H1 (cell line): ENCODE measurements at regions not wholly inside any gene's neighbourhood (a gene's known extent, or its start where the extent isn't known, plus 50 kb on each side); places are given as distances from the start of the nearest gene placed in this dataset.

Source experiments
- BCL11A ChIP-seq, 2 experiments: IDR thresholded peaks; one replicate each; pipeline ENCODE4 v1.6.1; 2011; ENCODE audit warnings: low read depth in 2 of 2, low read length in 2 of 2, mild to moderate bottlenecking in 2 of 2
- EGR1 ChIP-seq: IDR thresholded peaks from 2 replicates; pipeline ENCODE4 v1.6.1; 2011; ENCODE audit warnings: low read depth, low read length, borderline replicate concordance
- EP300 ChIP-seq, 2 experiments: IDR thresholded peaks; 1 replicate in 1 of 2; 2 replicates in 1 of 2; pipeline ENCODE4 v1.6.1; 2011 to 2012; ENCODE audit warnings: low read depth in 2 of 2, low read length in 2 of 2, mild to moderate bottlenecking in 2 of 2, borderline replicate concordance in 1 of 2, inconsistent platforms in 1 of 2, moderate library complexity in 1 of 2
- HDAC2 ChIP-seq, 2 experiments: fragments of 300-600 bp in 1 of 2; sonication (generic) in 1 of 2; IDR thresholded peaks; 2 replicates each; pipeline ENCODE4 v1.6.1; 2011 to 2012; ENCODE audit warnings: low read depth in 2 of 2, low read length in 2 of 2, mild to moderate bottlenecking in 2 of 2, moderate library complexity in 2 of 2, borderline replicate concordance in 1 of 2, inconsistent platforms in 1 of 2
- KDM5A ChIP-seq: fragments of 200-600 bp; IDR thresholded peaks from 2 replicates; pipeline ENCODE4 v1.7.1; 2012; ENCODE audit warnings: mild to moderate bottlenecking, low read length, inconsistent platforms, mixed read lengths
- POLR2A ChIP-seq, 2 experiments: IDR thresholded peaks; 1 replicate in 1 of 2; 2 replicates in 1 of 2; pipeline ENCODE4 v1.6.1; 2011; ENCODE audit warnings: low read depth in 2 of 2, low read length in 2 of 2, mild to moderate bottlenecking in 2 of 2; ENCODE audit errors: control extremely low read depth in 1 of 2
- POLR2AphosphoS5 ChIP-seq: IDR thresholded peaks from 2 replicates; pipeline ENCODE4 v1.6.1; 2011; ENCODE audit warnings: low read depth, low read length
- RAD21 ChIP-seq, 2 experiments: IDR thresholded peaks in 1 of 2; conservative IDR thresholded peaks in 1 of 2; 2 replicates each; pipeline ENCODE4 v1.6.1; 2011; ENCODE audit warnings: low read depth in 2 of 2, low read length in 2 of 2, improper control_type of control experiment in 1 of 2, inconsistent platforms in 1 of 2, mild to moderate bottlenecking in 1 of 2, moderate library complexity in 1 of 2
- SP2 ChIP-seq: IDR thresholded peaks from 2 replicates; pipeline ENCODE4 v1.6.1; 2012; ENCODE audit warnings: mild to moderate bottlenecking, low read length, inconsistent platforms
- TAF1 ChIP-seq: IDR thresholded peaks from 2 replicates; pipeline ENCODE4 v1.6.1; 2011; ENCODE audit warnings: mild to moderate bottlenecking, low read depth, low read length
- ZNF274 ChIP-seq: IDR thresholded peaks from 2 replicates; pipeline ENCODE4 v1.7.0; 2012; ENCODE audit warnings: low read length, borderline replicate concordance; ENCODE audit errors: extremely low read depth
- TF ChIP-seq, protein P1 (sequence below), 3 experiments: IDR thresholded peaks; 1 replicate in 2 of 3; 2 replicates in 1 of 3; pipeline versions ENCODE4 v1.5.1 to v1.6.1; 2011; ENCODE audit warnings: low read length in 3 of 3, mild to moderate bottlenecking in 3 of 3, inconsistent platforms in 2 of 3, low read depth in 1 of 3, moderate library complexity in 1 of 3; ENCODE audit not compliant: insufficient read depth in 1 of 3; ENCODE audit errors: control extremely low read depth in 1 of 3

DNA sequence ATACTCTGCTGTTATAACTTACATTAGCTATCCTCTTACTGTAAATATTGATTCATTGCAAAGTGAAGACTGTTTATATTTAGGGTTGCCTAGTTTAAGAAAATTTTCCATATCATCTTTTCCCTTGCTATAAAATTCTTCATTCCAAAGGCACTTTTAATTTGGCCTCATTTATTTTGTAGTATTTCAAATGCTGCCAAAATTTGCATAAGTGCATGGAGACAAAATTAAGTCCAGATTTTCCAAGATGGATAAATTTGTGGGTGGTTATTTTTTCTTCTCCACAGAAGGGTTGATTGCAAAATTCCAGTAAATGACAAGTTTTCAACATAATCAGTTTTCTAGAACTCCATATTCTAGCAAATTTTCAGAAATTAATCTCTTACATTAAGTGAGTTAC lies 141.5 kb upstream of the MTAP start:
- TF ChIP-seq KDM5A (no peak), EGR1 (no peak), RAD21 (IDR thresholded peaks at IDR 0.05 in 1 of 2, conservative IDR thresholded peaks at IDR 0.05 in 1 of 2; ENCODE audit: low read depth in 2 of 2, low read length in 2 of 2) (no peak), SP2 (no peak), POLR2AphosphoS5 (no peak), ZNF274 (no peak), BCL11A (IDR thresholded peaks at IDR 0.05; ENCODE audit: low read depth in 2 of 2, low read length in 2 of 2) (no peak), EP300 (IDR thresholded peaks at IDR 0.05; ENCODE audit: borderline replicate concordance in 1 of 2, low read depth in 2 of 2, low read length in 2 of 2) (no peak), POLR2A (IDR thresholded peaks at IDR 0.05; ENCODE audit: control extremely low read depth in 1 of 2, low read depth in 2 of 2, low read length in 2 of 2) (no peak), TAF1 (no peak), HDAC2 (IDR thresholded peaks at IDR 0.05; ENCODE audit: borderline replicate concordance in 1 of 2, low read depth in 2 of 2, low read length in 2 of 2) (no peak)
- TF ChIP-seq, protein P1, sequence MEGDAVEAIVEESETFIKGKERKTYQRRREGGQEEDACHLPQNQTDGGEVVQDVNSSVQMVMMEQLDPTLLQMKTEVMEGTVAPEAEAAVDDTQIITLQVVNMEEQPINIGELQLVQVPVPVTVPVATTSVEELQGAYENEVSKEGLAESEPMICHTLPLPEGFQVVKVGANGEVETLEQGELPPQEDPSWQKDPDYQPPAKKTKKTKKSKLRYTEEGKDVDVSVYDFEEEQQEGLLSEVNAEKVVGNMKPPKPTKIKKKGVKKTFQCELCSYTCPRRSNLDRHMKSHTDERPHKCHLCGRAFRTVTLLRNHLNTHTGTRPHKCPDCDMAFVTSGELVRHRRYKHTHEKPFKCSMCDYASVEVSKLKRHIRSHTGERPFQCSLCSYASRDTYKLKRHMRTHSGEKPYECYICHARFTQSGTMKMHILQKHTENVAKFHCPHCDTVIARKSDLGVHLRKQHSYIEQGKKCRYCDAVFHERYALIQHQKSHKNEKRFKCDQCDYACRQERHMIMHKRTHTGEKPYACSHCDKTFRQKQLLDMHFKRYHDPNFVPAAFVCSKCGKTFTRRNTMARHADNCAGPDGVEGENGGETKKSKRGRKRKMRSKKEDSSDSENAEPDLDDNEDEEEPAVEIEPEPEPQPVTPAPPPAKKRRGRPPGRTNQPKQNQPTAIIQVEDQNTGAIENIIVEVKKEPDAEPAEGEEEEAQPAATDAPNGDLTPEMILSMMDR (IDR thresholded peaks at IDR 0.05; ENCODE audit: control extremely low read depth in 1 of 3, insufficient read depth in 1 of 3, low read depth in 1 of 3, low read length in 3 of 3) = no peak
